Embryonic facial prominence (tissue), 1 donor: ENCODE measurements at regions not wholly inside any gene's neighbourhood (a gene's known extent, or its start where the extent isn't known, plus 50 kb on each side); places are given as distances from the start of the nearest gene placed in this dataset.
A peak's percentile ranks its signal among the peaks of the same experiment; 100 is the strongest.

Experiments
- DNase-seq: peaks from one replicate; pipeline ENCODE4 v3.0.0-alpha.2; 2016; ENCODE audit errors: extremely low spot score

GRCh38 chr13:73754727-73755292 is 379.4 kb downstream of the KLF12 start:
- DNase-seq: peak; percentile 76

GRCh38 chr13:73754241-73754640 is 380.0 kb downstream of the KLF12 start:
- DNase-seq: no peak

GRCh38 chr13:73751290-73751689 is 382.9 kb downstream of the KLF12 start:
- DNase-seq: no peak

- DNase-seq: no peak
Measured at GRCh38 chr13:73748404-73748803, 385.8 kb downstream of the KLF12 start.

GRCh38 chr13:73745190-73745589 is 389.0 kb downstream of the KLF12 start:
- no peak for DNase-seq

GRCh38 chr13:73742982-73743381 is 391.2 kb downstream of the KLF12 start:
- DNase-seq: no peak

- no peak for DNase-seq
Measured at GRCh38 chr13:73741742-73742141, 392.5 kb downstream of the KLF12 start.

- DNase-seq: no peak
Measured at GRCh38 chr13:73741111-73741510, 393.1 kb downstream of the KLF12 start.

GRCh38 chr13:73740666-73741065 is 393.5 kb downstream of the KLF12 start:
- DNase-seq: no peak

- DNase-seq: no peak
Measured at GRCh38 chr13:73739394-73739793, 394.8 kb downstream of the KLF12 start.

GRCh38 chr13:73738626-73739025 is 395.6 kb downstream of the KLF12 start:
- no peak for DNase-seq

GRCh38 chr13:73737214-73737613 is 397.0 kb downstream of the KLF12 start:
- DNase-seq: no peak

- no peak for DNase-seq
Measured at GRCh38 chr13:73733706-73734105, 400.5 kb downstream of the KLF12 start.

GRCh38 chr13:73732350-73732749 is 401.9 kb downstream of the KLF12 start:
- no peak for DNase-seq

GRCh38 chr13:73731564-73731963 is 402.6 kb downstream of the KLF12 start:
- no peak for DNase-seq

GRCh38 chr13:73730014-73730413 is 404.2 kb downstream of the KLF12 start:
- no peak for DNase-seq

- DNase-seq: no peak
Measured at GRCh38 chr13:73729046-73729445, 405.2 kb downstream of the KLF12 start.

GRCh38 chr13:73722120-73722519 is 412.1 kb downstream of the KLF12 start:
- no peak for DNase-seq

GRCh38 chr13:73721571-73721970 is 412.6 kb downstream of the KLF12 start:
- DNase-seq: no peak

GRCh38 chr13:73720216-73720840 is 413.9 kb downstream of the KLF12 start:
- no peak for DNase-seq

GRCh38 chr13:73718246-73718645 is 416.0 kb downstream of the KLF12 start:
- no peak for DNase-seq

- DNase-seq: no peak
Measured at GRCh38 chr13:73717632-73718031, 416.6 kb downstream of the KLF12 start.

GRCh38 chr13:73715911-73716510 is 418.2 kb downstream of the KLF12 start:
- no peak for DNase-seq
